ENCODE measurements at regions not wholly inside any gene's neighbourhood (a gene's known extent, or its start where the extent isn't known, plus 50 kb on each side); places are given as distances from the start of the nearest gene placed in this dataset.

- TF ChIP-seq CTCF (conservative IDR thresholded peaks at IDR 0.05; ENCODE audit: low read depth, low read length) = no peak
- H3K4me3 ChIP-seq (ENCODE audit: low read length) = no peak overlapping the region
- no peak for DNase-seq (ENCODE audit: low read depth)
These were observed 1215.6 kb downstream of the EFNB2 start for GRCh38 chr13:105319875-105320274.

- H3K4me3 ChIP-seq (ENCODE audit: low read length) = no peak overlapping the region
- no peak for DNase-seq (ENCODE audit: low read depth)
- TF ChIP-seq CTCF (conservative IDR thresholded peaks at IDR 0.05; ENCODE audit: low read depth, low read length) = no peak
These were observed 1218.7 kb downstream of the EFNB2 start for GRCh38 chr13:105316731-105317130.

GRCh38 chr13:105312906-105313305 lies 1222.6 kb downstream of the EFNB2 start:
- DNase-seq (ENCODE audit: low read depth) = no peak
- H3K4me3 ChIP-seq (ENCODE audit: low read length) = no peak overlapping the region
- TF ChIP-seq CTCF (conservative IDR thresholded peaks at IDR 0.05; ENCODE audit: low read depth, low read length) = no peak

- DNase-seq (ENCODE audit: low read depth) = no peak
- TF ChIP-seq CTCF (conservative IDR thresholded peaks at IDR 0.05; ENCODE audit: low read depth, low read length) = no peak
- H3K4me3 ChIP-seq (ENCODE audit: low read length) = no peak overlapping the region
These were observed 1224.4 kb downstream of the EFNB2 start for GRCh38 chr13:105311094-105311493.

- DNase-seq (ENCODE audit: low read depth) = no peak
- no peak for TF ChIP-seq CTCF (conservative IDR thresholded peaks at IDR 0.05; ENCODE audit: low read depth, low read length)
- no peak overlapping the region for H3K4me3 ChIP-seq (ENCODE audit: low read length)
These were observed 1227.7 kb downstream of the EFNB2 start for GRCh38 chr13:105307776-105308175.

- no peak overlapping the region for H3K4me3 ChIP-seq (ENCODE audit: low read length)
- no peak for TF ChIP-seq CTCF (conservative IDR thresholded peaks at IDR 0.05; ENCODE audit: low read depth, low read length)
- no peak for DNase-seq (ENCODE audit: low read depth)
These were observed 1237.6 kb downstream of the EFNB2 start for GRCh38 chr13:105297839-105298238.

- no peak for TF ChIP-seq CTCF (conservative IDR thresholded peaks at IDR 0.05; ENCODE audit: low read depth, low read length)
- no peak for DNase-seq (ENCODE audit: low read depth)
These were observed 1243.5 kb downstream of the EFNB2 start for GRCh38 chr13:105291987-105292386.

More at GRCh38 chr13:105291987-105292386, 1243.5 kb downstream of the EFNB2 start:
- no peak overlapping the region for H3K4me3 ChIP-seq (ENCODE audit: low read length)

Measured in retinal pigment epithelial cell (primary cell).